Midbrain (tissue), 1 donor: ENCODE measurements at regions not wholly inside any gene's neighbourhood (a gene's known extent, or its start where the extent isn't known, plus 50 kb on each side); places are given as distances from the start of the nearest gene placed in this dataset.
A peak's percentile ranks its signal among the peaks of the same experiment; 100 is the strongest.
"Not testable (repeated sequence)": the region's sequence is repeated elsewhere in the genome, so short reads cannot be mapped to it uniquely, and the experiment has no call there.

Experiments
- DNase-seq: peaks from one replicate; lab custom pipeline; 2025; lab: John Stamatoyannopoulos, UW

GRCh38 chr10:5576780-5577624, 52.2 kb downstream of the CALML3 start:
- no peak for DNase-seq

- DNase-seq = not testable (repeated sequence)
These were observed 55.3 kb downstream of the CALML3 start for GRCh38 chr10:5580038-5580428.

GRCh38 chr10:5581670-5582566, 57.2 kb downstream of the CALML3 start:
- DNase-seq = no peak

GRCh38 chr10:5582736-5583135, 58.0 kb downstream of the CALML3 start:
- DNase-seq = no peak

GRCh38 chr10:5583525-5584175, 58.9 kb downstream of the CALML3 start:
- DNase-seq = peak; percentile 4

- DNase-seq = no peak
These were observed 60.2 kb downstream of the CALML3 start for GRCh38 chr10:5584895-5585516.

GRCh38 chr10:5585517-5586206, 60.9 kb downstream of the CALML3 start:
- DNase-seq = no peak

- no peak for DNase-seq
These were observed 62.7 kb downstream of the CALML3 start for GRCh38 chr10:5587151-5588079.

GRCh38 chr10:5588080-5588453, 63.3 kb downstream of the CALML3 start:
- no peak for DNase-seq

- DNase-seq = no peak
These were observed 63.8 kb downstream of the CALML3 start for GRCh38 chr10:5588603-5589002.
